Bronchial epithelial cell (primary cell): ENCODE measurements at regions not wholly inside any gene's neighbourhood (a gene's known extent, or its start where the extent isn't known, plus 50 kb on each side); places are given as distances from the start of the nearest gene placed in this dataset.
"Not testable (repeated sequence)": the region's sequence is repeated elsewhere in the genome, so short reads cannot be mapped to it uniquely, and the experiment has no call there.

ENCODE experiments used
- DNase-seq: peaks from one replicate; pipeline ENCODE4 v3.0.0-alpha.2; 2010; ENCODE audit warnings: low read depth
- FAIRE-seq: peaks from 2 replicates; lab custom pipeline; 2011; peaks lifted over from hg19 to GRCh38; lab: Jason Lieb, UNC
- H3K27me3 ChIP-seq: 2 replicates; pipeline ENCODE4 v1.5.1; 2011; ENCODE audit warnings: low read length; ENCODE audit not compliant: control insufficient read depth, insufficient read depth
- H3K36me3 ChIP-seq: 2 replicates; pipeline ENCODE4 v1.5.1; 2011; ENCODE audit warnings: low read length; ENCODE audit not compliant: control insufficient read depth, insufficient read depth
- H3K4me3 ChIP-seq: 2 replicates; pipeline ENCODE4 v1.5.1; 2011; ENCODE audit warnings: mild to moderate bottlenecking, low read depth, low read length, control low read depth
- CTCF ChIP-seq: IDR thresholded peaks from 2 replicates; pipeline ENCODE4 v1.5.1; 2011; ENCODE audit warnings: mild to moderate bottlenecking, moderate library complexity, low read length, control low read depth, inconsistent platforms; ENCODE audit not compliant: insufficient read depth, severe bottlenecking

- no peak for FAIRE-seq
- no peak for TF ChIP-seq CTCF
- no peaks in the 10 kb centered on the region for H3K27me3 ChIP-seq
- DNase-seq: no peak
- no peak overlapping the region for H3K4me3 ChIP-seq
- no peaks in the 10 kb centered on the region for H3K36me3 ChIP-seq
Measured at GRCh38 chr15:93758824-93759223, 472.5 kb upstream of the MCTP2 start.

GRCh38 chr15:93748710-93749109 is 482.7 kb upstream of the MCTP2 start:
- no peak overlapping the region for H3K4me3 ChIP-seq
- DNase-seq (no peak), FAIRE-seq (no peak)
- no peaks in the 10 kb centered on the region for H3K27me3 ChIP-seq
- TF ChIP-seq CTCF: no peak
- no peaks in the 10 kb centered on the region for H3K36me3 ChIP-seq

GRCh38 chr15:93734976-93735375 is 496.4 kb upstream of the MCTP2 start:
- DNase-seq, H3K36me3 ChIP-seq, FAIRE-seq, H3K4me3 ChIP-seq, H3K27me3 ChIP-seq: not testable (repeated sequence)

GRCh38 chr15:93730724-93731123 is 500.6 kb upstream of the MCTP2 start:
- no peaks in the 10 kb centered on the region for H3K36me3 ChIP-seq
- DNase-seq (no peak), FAIRE-seq (no peak)
- no peaks in the 10 kb centered on the region for H3K27me3 ChIP-seq
- no peak overlapping the region for H3K4me3 ChIP-seq
- no peak for TF ChIP-seq CTCF

- DNase-seq (no peak), FAIRE-seq (no peak)
- Histone ChIP-seq H3K27me3 (no peaks in the 10 kb centered on the region), H3K4me3 (no peak overlapping the region), H3K36me3 (no peaks in the 10 kb centered on the region)
- TF ChIP-seq CTCF: no peak
Measured at GRCh38 chr15:93722165-93722564, 509.2 kb upstream of the MCTP2 start.

GRCh38 chr15:93720607-93721006 is 510.8 kb upstream of the MCTP2 start:
- no peak for FAIRE-seq
- Histone ChIP-seq H3K27me3 (no peaks in the 10 kb centered on the region), H3K36me3 (no peaks in the 10 kb centered on the region), H3K4me3 (no peak overlapping the region)
- peak; percentile 42 for DNase-seq
- TF ChIP-seq CTCF: no peak
